ENCODE measurements at regions not wholly inside any gene's neighbourhood (a gene's known extent, or its start where the extent isn't known, plus 50 kb on each side); places are given as distances from the start of the nearest gene placed in this dataset.

DNA sequence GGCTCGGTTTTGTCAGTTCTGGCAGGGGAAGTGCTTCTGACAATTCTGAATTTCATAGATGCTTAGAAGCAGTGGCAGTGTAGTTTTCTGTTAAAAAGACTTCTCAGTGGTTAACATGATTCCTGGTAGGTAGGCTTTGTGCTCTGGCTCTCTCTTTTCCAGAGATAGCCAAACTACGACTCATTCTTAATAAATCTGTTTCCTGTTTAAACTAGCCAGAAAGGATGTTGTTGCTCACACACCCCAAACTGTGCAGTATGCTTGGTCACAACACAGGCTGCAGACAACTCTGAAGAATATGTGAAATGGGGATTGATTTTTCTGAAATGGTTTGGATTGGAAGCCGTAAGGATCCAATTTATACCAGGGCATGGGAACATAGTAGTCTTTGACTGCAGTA is 711.5 kb downstream of the PCDH17 start:
- TF ChIP-seq, protein P1, sequence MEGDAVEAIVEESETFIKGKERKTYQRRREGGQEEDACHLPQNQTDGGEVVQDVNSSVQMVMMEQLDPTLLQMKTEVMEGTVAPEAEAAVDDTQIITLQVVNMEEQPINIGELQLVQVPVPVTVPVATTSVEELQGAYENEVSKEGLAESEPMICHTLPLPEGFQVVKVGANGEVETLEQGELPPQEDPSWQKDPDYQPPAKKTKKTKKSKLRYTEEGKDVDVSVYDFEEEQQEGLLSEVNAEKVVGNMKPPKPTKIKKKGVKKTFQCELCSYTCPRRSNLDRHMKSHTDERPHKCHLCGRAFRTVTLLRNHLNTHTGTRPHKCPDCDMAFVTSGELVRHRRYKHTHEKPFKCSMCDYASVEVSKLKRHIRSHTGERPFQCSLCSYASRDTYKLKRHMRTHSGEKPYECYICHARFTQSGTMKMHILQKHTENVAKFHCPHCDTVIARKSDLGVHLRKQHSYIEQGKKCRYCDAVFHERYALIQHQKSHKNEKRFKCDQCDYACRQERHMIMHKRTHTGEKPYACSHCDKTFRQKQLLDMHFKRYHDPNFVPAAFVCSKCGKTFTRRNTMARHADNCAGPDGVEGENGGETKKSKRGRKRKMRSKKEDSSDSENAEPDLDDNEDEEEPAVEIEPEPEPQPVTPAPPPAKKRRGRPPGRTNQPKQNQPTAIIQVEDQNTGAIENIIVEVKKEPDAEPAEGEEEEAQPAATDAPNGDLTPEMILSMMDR (IDR thresholded peaks at IDR 0.05): no peak
- TF ChIP-seq EP300 (IDR thresholded peaks at IDR 0.05) (no peak), POLR2A (IDR thresholded peaks at IDR 0.05) (no peak)
